Prostate gland (tissue), 2 donors: ENCODE measurements at regions not wholly inside any gene's neighbourhood (a gene's known extent, or its start where the extent isn't known, plus 50 kb on each side); places are given as distances from the start of the nearest gene placed in this dataset.

ENCODE experiments used
- POLR2A ChIP-seq: fragments of 450-650 bp; IDR thresholded peaks from one replicate; pipeline ENCODE4 v1.6.1; 2016; ENCODE audit warnings: antibody characterized with exemption, mild to moderate bottlenecking
- POLR2AphosphoS5 ChIP-seq: sonication (generic); formaldehyde crosslinking; IDR thresholded peaks from one replicate; pipeline ENCODE4 v1.6.1; 2017; ENCODE audit warnings: antibody characterized with exemption
- TF ChIP-seq, protein P1 (sequence below), 4 experiments: fragments of 200-600 bp in 2 of 4; fragments of 450-650 bp in 2 of 4; sonication (generic) in 2 of 4; IDR thresholded peaks; 1 replicate in 3 of 4; 2 replicates in 1 of 4; pipeline ENCODE4 v1.5.1; 2016 to 2019; ENCODE audit warnings: antibody characterized with exemption in 4 of 4, mild to moderate bottlenecking in 2 of 4, moderate library complexity in 2 of 4

DNA sequence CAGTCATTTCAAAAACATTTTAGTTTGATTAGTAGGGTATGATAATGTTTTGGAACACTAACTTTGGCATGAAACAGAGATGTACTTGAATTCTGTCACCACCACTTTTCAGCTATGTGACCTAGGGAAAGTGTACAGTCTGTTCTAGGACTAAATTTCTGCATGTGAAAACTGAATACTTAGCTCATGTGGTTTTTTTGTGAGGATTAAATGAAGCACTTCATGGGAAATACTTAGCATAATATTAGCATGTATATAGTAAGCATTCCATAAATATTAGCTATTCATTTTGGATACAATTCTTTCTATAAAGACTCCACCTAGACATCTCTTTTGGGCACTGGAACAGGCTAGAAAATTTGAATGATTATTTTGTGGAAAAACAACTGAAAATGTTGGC lies 1379.4 kb downstream of the RPA4 start:
- TF ChIP-seq POLR2A (no peak), POLR2AphosphoS5 (no peak)
- TF ChIP-seq, protein P1, sequence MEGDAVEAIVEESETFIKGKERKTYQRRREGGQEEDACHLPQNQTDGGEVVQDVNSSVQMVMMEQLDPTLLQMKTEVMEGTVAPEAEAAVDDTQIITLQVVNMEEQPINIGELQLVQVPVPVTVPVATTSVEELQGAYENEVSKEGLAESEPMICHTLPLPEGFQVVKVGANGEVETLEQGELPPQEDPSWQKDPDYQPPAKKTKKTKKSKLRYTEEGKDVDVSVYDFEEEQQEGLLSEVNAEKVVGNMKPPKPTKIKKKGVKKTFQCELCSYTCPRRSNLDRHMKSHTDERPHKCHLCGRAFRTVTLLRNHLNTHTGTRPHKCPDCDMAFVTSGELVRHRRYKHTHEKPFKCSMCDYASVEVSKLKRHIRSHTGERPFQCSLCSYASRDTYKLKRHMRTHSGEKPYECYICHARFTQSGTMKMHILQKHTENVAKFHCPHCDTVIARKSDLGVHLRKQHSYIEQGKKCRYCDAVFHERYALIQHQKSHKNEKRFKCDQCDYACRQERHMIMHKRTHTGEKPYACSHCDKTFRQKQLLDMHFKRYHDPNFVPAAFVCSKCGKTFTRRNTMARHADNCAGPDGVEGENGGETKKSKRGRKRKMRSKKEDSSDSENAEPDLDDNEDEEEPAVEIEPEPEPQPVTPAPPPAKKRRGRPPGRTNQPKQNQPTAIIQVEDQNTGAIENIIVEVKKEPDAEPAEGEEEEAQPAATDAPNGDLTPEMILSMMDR (IDR thresholded peaks at IDR 0.05): no peak
